Activated naive CD4-positive, alpha-beta T cell treated with anti-CD3 and anti-CD28 coated beads, Interleukin-2, amount 50 U/mL, for 72 hours (primary cell): ENCODE measurements at regions not wholly inside any gene's neighbourhood (a gene's known extent, or its start where the extent isn't known, plus 50 kb on each side); places are given as distances from the start of the nearest gene placed in this dataset.

Experiments
- ATAC-seq, 2 donors: fragments of 150-1000 bp; cut with Tn5 transposase; 2 replicates each; pipeline ENCODE4 v1.10.0; 2021; ENCODE audit warnings: mild to moderate bottlenecking in 2 of 2, moderate library complexity in 2 of 2
- DNase-seq, 2 donors: peaks; one replicate each; pipeline ENCODE4 v3.0.0; 2021 to 2022; ENCODE audit warnings: low spot score in 2 of 2
- H3K27ac Mint-ChIP-seq, 2 donors: one replicate each; pipeline ENCODE4 v1.8.0; 2022; ENCODE audit warnings: mild to moderate bottlenecking in 2 of 2, mixed read lengths in 2 of 2
- H3K36me3 Mint-ChIP-seq, 2 donors: one replicate each; pipeline ENCODE4 v1.8.0; 2022; ENCODE audit warnings: mixed read lengths in 2 of 2
- H3K9me3 Mint-ChIP-seq, 2 donors: one replicate each; pipeline ENCODE4 v1.8.0; 2022; ENCODE audit warnings: mixed read lengths in 2 of 2

DNA sequence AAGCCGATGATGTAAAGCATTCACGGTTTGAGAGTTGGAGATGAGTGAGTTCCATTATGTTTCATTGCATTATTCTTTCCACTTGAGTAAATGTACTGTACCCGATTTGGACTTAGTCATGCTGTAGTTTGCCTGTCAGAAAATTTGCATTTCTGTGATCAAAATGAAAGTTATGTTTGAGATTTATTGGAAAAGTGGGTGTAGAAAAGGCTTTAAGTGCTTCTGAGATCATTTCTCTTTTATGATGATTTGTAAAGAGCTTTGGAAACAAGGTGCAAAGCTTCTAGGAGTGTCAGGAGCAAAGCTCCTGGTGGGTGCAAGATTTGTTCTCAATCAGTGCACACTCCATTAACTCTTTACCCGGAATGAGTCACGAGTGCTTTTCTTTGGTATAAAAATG lies 204.1 kb upstream of the POM121L12 start:
- H3K27ac Mint-ChIP-seq: no peak overlapping the region
- H3K9me3 Mint-ChIP-seq: peaks cover 19 to 37% of the 10 kb centered on the region in 2 donors
- peaks cover 0 to 5% of the 10 kb centered on the region in 2 donors for H3K36me3 Mint-ChIP-seq
- DNase-seq: no peak
- no peak for ATAC-seq

DNA sequence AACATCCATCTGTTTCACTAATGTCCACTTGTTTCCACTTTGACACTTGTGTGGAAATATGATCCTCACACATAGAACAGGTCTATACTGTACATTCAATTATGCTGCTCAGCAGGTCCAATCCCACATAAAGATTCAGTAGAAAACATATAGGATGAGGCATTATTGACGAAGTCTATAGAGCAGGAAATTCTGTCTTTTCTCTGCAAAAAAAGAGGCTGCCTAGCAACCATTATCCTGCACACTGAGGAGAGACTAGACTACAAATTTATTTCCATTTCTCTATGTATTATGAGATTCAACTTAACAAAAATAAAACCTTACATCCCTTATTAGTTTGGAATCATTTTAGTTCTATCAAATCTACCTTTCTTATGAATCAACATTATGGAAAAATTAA lies 204.6 kb upstream of the POM121L12 start:
- ATAC-seq (no peak), DNase-seq (no peak)
- no peak overlapping the region for H3K27ac Mint-ChIP-seq
- H3K9me3 Mint-ChIP-seq: peaks cover 19 to 37% of the 10 kb centered on the region in 2 donors
- peaks cover 0 to 5% of the 10 kb centered on the region in 2 donors for H3K36me3 Mint-ChIP-seq

DNA sequence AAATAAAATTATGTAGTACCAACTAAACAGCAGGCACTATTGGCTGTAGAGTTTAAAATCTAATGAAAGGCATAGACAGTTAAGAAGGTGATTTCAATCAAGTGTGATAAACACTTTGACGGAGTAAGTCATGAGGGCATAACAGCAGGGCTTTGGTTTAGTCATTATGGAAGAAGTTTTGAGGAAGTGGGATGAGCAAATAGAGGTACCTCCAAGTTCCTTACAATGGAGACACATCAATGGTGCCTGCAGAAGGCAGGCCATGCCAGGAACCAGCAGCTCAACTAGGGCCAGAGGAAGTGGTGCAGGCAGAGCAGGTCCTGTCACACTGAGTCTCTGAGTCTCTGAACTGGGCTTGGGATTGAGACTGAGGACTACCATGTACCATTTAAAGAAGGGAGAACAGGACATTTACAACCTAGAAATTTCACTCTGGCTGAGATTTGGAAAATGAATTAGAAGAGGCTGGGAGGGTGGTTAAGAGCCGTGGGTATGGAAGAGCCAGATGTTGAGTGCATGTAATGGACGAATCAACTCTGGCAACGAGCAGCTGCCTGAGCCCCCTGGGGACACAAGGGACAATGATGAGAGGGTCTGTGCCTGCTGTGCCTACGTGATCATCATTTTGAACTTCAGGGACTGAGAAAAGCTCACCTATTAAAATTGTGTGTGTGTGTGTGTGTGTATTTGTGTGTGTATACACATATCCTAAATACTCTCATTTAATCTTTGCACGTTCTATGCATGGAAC lies 208.7 kb upstream of the POM121L12 start:
- Mint-ChIP-seq H3K27ac (no peak overlapping the region), H3K36me3 (peaks cover 8 to 18% of the 10 kb centered on the region in 2 donors), H3K9me3 (peaks cover 34 to 44% of the 10 kb centered on the region in 2 donors)
- ATAC-seq (no peak), DNase-seq (no peak)

DNA sequence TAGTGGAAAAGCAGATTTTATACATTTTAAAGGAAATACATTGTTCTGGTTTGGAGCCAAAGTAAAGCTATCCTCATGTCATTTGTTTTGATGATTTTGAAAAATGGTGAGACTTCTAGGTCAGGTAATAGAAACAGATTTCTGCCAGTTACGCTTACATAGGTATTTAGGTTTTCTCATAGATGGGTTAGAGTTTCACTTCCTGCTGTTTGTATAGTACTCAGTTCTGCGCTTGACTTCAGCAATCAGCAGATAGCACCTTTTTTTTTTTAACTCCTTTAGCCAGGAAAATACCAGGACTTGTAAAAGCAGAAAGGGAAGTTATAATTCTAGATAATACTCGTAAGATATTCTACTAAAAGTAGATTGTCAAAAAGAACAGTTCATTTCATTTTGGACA lies 209.8 kb upstream of the POM121L12 start:
- no peak for DNase-seq
- peaks cover 8 to 22% of the 10 kb centered on the region in 2 donors for H3K36me3 Mint-ChIP-seq
- no peak for ATAC-seq
- peaks cover 34 to 44% of the 10 kb centered on the region in 2 donors for H3K9me3 Mint-ChIP-seq
- H3K27ac Mint-ChIP-seq: no peak overlapping the region

DNA sequence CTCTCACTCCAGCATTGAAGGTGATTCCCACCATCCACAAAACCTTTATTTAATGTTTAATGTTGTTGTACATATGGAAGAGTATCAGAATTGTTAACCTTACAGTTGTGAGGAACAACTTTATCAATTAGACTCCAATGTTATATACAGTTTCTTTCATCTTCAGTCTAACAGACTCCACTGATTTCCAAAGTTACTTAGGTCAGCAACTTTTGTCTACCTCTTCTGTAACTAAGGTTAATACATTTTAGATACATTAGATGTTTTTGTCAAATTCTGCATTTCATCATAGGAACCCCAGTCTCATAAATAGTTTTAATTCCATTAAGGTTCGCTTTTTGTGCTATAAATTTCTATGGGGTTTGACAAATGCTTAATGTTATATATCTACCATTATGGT lies 223.9 kb upstream of the POM121L12 start:
- peaks cover 6 to 23% of the 10 kb centered on the region in 2 donors for H3K9me3 Mint-ChIP-seq
- H3K27ac Mint-ChIP-seq: no peak overlapping the region
- H3K36me3 Mint-ChIP-seq: no peaks in the 10 kb centered on the region
- ATAC-seq (no peak), DNase-seq (no peak)

DNA sequence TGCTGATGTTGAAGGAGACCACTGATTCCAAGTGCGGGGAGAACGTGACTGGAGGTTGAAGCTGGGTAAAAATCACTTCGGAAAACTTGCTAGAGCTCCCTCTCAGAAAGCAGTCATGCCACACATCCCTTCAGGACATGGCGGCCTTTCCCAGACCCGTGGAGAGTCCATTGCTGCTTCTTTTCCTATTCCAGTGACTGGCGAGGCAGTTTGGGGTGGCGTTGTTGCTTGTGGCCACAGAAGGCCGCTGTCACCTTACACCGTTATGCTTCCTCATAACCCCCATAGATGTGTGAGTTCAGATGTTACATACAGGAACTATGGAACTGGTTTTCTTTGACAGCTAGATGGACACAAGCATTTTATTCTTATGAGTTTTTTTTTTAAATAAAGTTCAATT lies 235.6 kb upstream of the POM121L12 start:
- peaks cover 21 to 39% of the 10 kb centered on the region in 2 donors for H3K9me3 Mint-ChIP-seq
- DNase-seq (no peak), ATAC-seq (no peak)
- no peak overlapping the region for H3K27ac Mint-ChIP-seq
- H3K36me3 Mint-ChIP-seq: no peaks in the 10 kb centered on the region

DNA sequence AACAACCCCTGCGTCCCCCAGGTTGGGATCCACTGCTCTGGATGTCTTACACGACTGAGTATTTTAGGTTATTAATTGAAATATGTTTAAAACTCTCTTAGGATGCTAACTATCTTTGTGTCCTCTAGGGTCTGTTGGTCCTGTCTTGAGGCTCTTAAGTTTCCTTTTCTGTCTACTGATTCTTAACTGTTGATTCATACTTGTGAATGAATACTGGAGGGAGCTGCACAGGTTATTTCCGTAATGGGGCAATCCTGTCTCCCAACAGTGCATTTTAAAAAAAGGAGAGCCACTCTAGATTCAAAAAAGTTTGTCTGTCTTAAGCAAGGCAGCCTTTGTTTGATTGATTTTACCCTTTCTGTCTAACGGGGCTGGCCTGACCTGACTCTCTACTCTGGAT lies 237.6 kb upstream of the POM121L12 start:
- no peak for ATAC-seq
- Mint-ChIP-seq H3K36me3 (no peaks in the 10 kb centered on the region), H3K9me3 (peaks cover 14 to 33% of the 10 kb centered on the region in 2 donors), H3K27ac (no peak overlapping the region)
- no peak for DNase-seq

GRCh38 chr7:52794621-52795020 lies 240.8 kb upstream of the POM121L12 start:
- DNase-seq (no peak), ATAC-seq (no peak)
- H3K9me3 Mint-ChIP-seq: peaks cover 9 to 25% of the 10 kb centered on the region in 2 donors
- no peaks in the 10 kb centered on the region for H3K36me3 Mint-ChIP-seq
- H3K27ac Mint-ChIP-seq: no peak overlapping the region

GRCh38 chr7:52791176-52791700 lies 244.2 kb upstream of the POM121L12 start:
- ATAC-seq (no peak), DNase-seq (no peak)
- H3K9me3 Mint-ChIP-seq: peaks cover 4 to 7% of the 10 kb centered on the region in 2 donors
- no peak overlapping the region for H3K27ac Mint-ChIP-seq
- H3K36me3 Mint-ChIP-seq: peaks cover 0 to 8% of the 10 kb centered on the region in 2 donors

DNA sequence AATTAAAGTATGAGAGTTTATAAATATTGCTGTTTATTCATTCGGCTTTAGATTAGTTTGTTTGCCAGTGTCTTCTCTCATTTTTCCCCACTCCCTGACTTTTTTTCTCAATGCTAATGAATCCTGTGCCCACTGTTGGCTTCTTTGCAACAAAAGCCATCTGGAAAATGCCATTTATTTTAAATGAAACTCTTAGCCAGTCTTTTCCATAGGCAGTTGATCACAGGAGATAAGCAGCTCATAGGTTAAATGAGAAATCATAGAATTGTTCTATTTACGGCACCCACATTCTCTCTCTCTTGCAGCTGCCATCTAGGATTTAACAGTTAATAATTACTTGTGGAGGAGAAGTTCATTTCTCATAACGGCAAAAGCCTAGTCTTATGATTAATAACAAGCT lies 249.3 kb upstream of the POM121L12 start:
- no peak for DNase-seq
- no peak for ATAC-seq
- Mint-ChIP-seq H3K36me3 (peaks cover 0 to 8% of the 10 kb centered on the region in 2 donors), H3K9me3 (peaks cover 15 to 17% of the 10 kb centered on the region in 2 donors), H3K27ac (no peak overlapping the region)

- no peak for DNase-seq
- H3K36me3 Mint-ChIP-seq: no peaks in the 10 kb centered on the region
- ATAC-seq: no peak
- H3K9me3 Mint-ChIP-seq: peaks cover 20 to 27% of the 10 kb centered on the region in 2 donors
- no peak overlapping the region for H3K27ac Mint-ChIP-seq
Measured at GRCh38 chr7:52782348-52782747, 253.1 kb upstream of the POM121L12 start.

DNA sequence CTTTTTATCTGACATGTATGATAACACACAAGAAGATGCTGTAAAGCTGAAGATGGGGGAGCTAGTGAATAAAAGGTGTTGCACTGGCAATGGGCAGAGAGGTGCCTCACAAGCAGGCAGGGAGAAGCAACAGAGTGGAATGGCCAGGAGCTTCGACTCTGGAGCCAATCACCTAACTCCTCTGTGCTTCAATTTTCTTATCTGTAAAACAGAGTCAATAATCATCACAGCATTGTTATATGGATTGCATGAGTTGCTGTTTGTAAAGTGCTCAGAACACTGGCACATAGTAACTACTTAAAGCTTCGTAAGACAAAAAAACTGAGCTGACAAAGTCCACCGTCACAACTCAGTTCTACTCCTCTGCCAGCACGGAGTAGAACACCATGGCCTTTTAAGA lies 254.2 kb upstream of the POM121L12 start:
- no peak for DNase-seq
- peaks cover 22 to 33% of the 10 kb centered on the region in 2 donors for H3K9me3 Mint-ChIP-seq
- no peak overlapping the region for H3K27ac Mint-ChIP-seq
- no peaks in the 10 kb centered on the region for H3K36me3 Mint-ChIP-seq
- ATAC-seq: no peak

GRCh38 chr7:52779004-52779403 lies 256.4 kb upstream of the POM121L12 start:
- no peaks in the 10 kb centered on the region for H3K36me3 Mint-ChIP-seq
- ATAC-seq: no peak

GRCh38 chr7:52777051-52777822 lies 258.2 kb upstream of the POM121L12 start:
- H3K27ac Mint-ChIP-seq: no peak overlapping the region
- ATAC-seq (no peak), DNase-seq (no peak)
- H3K9me3 Mint-ChIP-seq: peaks cover 4 to 22% of the 10 kb centered on the region in 2 donors
- H3K36me3 Mint-ChIP-seq: no peaks in the 10 kb centered on the region

More at GRCh38 chr7:52779004-52779403, 256.4 kb upstream of the POM121L12 start:
- no peak for DNase-seq
- Mint-ChIP-seq H3K27ac (no peak overlapping the region), H3K9me3 (peaks cover 15 to 23% of the 10 kb centered on the region in 2 donors)

- Mint-ChIP-seq H3K9me3 (peaks cover 11 to 25% of the 10 kb centered on the region in 2 donors), H3K27ac (no peak overlapping the region), H3K36me3 (peaks cover 0 to 9% of the 10 kb centered on the region in 2 donors)
- ATAC-seq (no peak), DNase-seq (no peak)
Measured at GRCh38 chr7:52775876-52776275, 259.6 kb upstream of the POM121L12 start.

- DNase-seq: no peak
- Mint-ChIP-seq H3K27ac (no peak overlapping the region), H3K9me3 (peaks cover 8 to 9% of the 10 kb centered on the region in 2 donors), H3K36me3 (peaks cover 0 to 9% of the 10 kb centered on the region in 2 donors)
- no peak for ATAC-seq
Measured at GRCh38 chr7:52771177-52771576, 264.3 kb upstream of the POM121L12 start.

- Mint-ChIP-seq H3K27ac (no peak overlapping the region), H3K9me3 (peaks cover 5 to 15% of the 10 kb centered on the region in 2 donors), H3K36me3 (no peaks in the 10 kb centered on the region)
- no peak for ATAC-seq
- no peak for DNase-seq
Measured at GRCh38 chr7:52764492-52765169, 270.8 kb upstream of the POM121L12 start.
